ENCODE measurements at regions not wholly inside any gene's neighbourhood (a gene's known extent, or its start where the extent isn't known, plus 50 kb on each side); places are given as distances from the start of the nearest gene placed in this dataset.
"Not testable (repeated sequence)": the region's sequence is repeated elsewhere in the genome, so short reads cannot be mapped to it uniquely, and the experiment has no call there.

- no peak for DNase-seq (ENCODE audit: low read depth)
Observed at GRCh38 chr7:110307776-110308175, 783.2 kb upstream of the LRRN3 start.

GRCh38 chr7:110308791-110309190, 782.1 kb upstream of the LRRN3 start:
- DNase-seq (ENCODE audit: low read depth) = no peak

GRCh38 chr7:110309941-110310340, 781.0 kb upstream of the LRRN3 start:
- no peak for DNase-seq (ENCODE audit: low read depth)

DNA sequence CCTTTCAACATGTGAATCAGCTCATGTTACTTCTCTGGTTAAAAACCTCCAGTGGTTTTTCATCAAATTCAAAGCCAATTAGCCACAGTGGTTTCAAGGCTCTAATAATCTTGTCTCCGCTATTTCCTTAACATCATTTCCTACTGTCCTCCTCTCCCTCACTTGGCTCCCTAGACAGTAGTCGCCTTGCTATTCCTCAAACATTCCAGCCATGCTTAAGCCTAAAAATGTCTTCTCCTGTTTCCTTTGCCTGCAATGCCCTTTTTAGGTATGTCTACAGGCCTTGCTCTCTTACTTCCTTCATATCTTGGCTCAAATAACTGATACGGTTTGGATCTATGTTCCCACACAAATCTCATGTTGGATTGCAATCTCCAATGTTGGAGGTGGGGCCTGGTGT, 779.4 kb upstream of the LRRN3 start:
- DNase-seq (ENCODE audit: low read depth) = no peak

DNA sequence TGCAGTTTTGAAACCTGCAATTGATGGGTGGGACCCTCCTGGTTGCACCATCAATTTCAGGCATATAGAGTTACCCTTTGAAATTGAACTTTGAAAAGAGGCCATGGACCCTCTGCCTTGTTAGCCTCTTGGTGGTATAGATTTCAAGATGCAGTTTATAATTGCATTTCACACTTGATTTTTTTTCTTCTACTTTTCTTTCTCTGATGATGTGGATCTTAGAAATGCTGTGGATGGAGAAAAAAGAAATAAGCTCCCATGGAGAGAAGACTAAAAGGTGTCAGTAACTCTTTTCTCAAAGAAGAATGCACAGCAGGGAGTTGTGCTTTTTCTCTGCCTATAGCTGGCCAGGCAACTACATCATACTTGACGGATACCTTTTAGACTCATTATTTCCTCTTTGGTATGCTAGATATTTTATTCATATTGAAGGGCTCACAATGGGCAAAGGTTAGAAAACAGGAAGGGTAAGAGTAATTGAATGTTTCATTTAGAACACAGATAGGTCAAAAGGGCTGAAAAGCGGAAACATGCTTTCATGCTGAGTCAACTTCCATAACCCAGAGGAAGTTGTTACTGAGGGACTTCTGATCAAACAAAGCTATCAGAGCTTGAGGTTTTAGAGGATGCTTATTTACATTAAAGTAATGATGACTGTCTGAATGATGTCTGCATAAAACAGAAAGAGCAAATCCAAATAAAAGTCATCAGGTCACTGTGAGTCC, 773.2 kb upstream of the LRRN3 start:
- no peak for DNase-seq (ENCODE audit: low read depth)

DNA sequence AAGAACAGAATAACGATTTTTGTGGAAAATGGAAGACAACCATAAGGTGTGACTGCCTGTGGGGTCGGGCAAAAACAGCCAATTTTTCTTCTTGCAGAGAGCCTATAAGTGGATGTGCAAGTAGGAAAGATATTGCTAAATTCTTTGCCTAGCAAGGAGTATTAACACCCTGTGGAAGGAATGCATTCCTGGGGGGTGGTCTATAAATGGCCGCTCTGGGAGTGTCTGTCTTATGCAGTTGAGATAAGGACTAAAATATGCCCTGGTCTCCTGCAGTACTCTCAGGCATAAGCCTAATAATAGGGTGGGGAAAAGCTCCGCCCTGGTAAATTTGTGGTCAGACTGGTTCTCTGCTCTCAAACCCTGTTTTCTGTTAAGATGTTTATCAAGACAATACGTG, 770.6 kb upstream of the LRRN3 start:
- DNase-seq (ENCODE audit: low read depth) = not testable (repeated sequence)

- no peak for DNase-seq (ENCODE audit: low read depth)
Observed at GRCh38 chr7:110322796-110323195, 768.1 kb upstream of the LRRN3 start.

GRCh38 chr7:110326966-110327365, 764.0 kb upstream of the LRRN3 start:
- DNase-seq (ENCODE audit: low read depth) = no peak

DNA sequence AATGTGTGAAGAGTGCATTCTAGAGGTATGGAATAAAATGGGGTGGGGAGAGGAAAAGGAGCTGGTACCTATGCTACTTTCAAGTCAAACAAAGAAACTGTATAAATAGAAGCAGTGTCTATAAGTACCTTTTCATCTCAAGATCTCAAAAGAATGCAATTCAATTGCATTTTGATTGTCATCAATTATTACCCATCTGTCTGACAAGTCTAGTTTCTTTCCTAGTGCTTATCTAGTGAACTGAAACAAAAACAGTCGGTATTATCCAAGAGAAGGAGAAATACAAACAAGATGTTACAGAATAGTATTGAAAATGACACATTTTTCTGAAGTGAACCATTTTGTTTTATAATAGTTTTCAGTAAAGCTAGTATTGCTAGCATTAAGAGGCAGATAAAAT, 754.5 kb upstream of the LRRN3 start:
- DNase-seq (ENCODE audit: low read depth) = no peak

- DNase-seq (ENCODE audit: low read depth) = no peak
Observed at GRCh38 chr7:110337646-110338045, 753.3 kb upstream of the LRRN3 start.

DNA sequence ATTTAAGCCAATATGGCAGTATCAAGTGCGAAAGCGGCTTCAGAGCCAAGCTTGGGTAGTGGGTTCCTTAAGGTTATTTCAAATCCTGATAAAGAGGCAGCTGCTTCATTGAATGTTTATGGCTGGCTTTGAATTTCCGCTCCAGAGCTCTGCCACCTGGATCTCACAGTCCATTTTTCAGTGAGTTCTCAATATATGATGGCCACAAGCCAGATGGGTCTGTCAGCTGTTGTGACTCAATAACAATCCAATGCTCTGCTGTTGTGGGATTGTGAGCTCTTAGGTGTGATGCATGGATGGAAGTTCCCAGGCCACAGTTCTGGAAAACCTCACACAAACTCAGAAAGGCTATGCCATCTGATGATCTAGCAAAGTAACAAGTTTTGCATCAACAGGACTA, 743.8 kb upstream of the LRRN3 start:
- DNase-seq (ENCODE audit: low read depth) = no peak

DNA sequence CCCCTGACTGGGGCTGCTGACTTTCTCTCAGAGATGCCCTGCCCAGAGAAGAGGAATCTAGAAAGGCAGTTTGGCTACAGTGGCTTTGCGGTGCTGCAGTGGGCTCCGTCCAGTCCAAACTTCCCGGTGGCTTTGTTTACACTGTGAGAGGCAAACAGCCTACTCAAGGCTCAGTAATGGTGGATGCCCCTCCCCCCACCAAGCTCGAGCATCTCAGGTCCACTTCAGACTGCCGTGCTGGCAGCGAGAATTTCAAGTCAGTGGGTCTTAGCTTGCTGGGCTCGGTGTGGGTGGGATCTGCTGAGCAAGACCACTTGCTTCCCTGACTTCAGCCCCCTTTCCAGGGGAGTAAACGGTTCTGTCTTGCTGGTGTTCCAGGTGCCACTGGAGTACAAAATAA, 734.5 kb upstream of the LRRN3 start:
- DNase-seq (ENCODE audit: low read depth) = no peak

- no peak for DNase-seq (ENCODE audit: low read depth)
Observed at GRCh38 chr7:110358028-110358427, 732.9 kb upstream of the LRRN3 start.

GRCh38 chr7:110371709-110372108, 719.2 kb upstream of the LRRN3 start:
- no peak for DNase-seq (ENCODE audit: low read depth)

- DNase-seq (ENCODE audit: low read depth) = no peak
Observed at GRCh38 chr7:110372685-110373084, 718.2 kb upstream of the LRRN3 start.

DNA sequence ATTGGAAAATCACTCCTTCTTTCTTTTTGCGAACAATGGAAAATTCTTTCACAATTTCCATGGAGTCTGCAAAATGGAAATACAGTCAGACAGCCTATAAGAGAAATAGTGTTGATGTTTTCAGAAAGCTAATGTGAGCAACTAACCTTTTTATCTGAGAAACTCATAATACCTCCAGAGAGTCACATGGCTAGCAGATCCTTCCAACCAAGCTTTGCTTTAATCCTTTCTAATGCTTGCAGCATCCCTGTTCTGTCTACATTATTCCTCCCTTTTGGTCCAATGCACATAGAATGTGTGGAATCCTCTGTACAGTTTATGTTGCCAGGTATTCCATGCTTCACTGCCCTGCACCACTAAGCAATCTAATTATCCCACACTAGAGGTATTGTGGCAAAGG, 717.5 kb upstream of the LRRN3 start:
- no peak for DNase-seq (ENCODE audit: low read depth)

GRCh38 chr7:110373859-110374258, 717.1 kb upstream of the LRRN3 start:
- DNase-seq (ENCODE audit: low read depth) = no peak

DNA sequence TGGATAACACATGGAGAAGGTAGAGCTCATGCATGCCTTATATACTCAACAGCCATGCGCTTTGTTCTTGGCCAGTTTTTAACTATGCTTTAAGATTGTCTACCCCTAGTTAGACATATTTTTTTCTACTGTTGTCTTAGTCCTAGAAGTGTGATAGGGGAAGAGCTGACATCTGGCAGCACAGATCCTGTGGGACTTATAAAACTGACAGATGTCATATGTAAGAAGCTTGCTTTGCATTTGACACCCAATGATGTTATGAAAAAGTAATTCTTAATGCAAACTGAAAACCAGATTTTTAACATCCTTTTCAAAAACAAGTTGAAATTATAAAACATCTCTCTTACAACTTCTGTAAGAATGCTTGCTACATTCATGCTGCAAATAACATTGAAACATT, 715.9 kb upstream of the LRRN3 start:
- no peak for DNase-seq (ENCODE audit: low read depth)

GRCh38 chr7:110382736-110383135, 708.2 kb upstream of the LRRN3 start:
- DNase-seq (ENCODE audit: low read depth) = no peak

DNA sequence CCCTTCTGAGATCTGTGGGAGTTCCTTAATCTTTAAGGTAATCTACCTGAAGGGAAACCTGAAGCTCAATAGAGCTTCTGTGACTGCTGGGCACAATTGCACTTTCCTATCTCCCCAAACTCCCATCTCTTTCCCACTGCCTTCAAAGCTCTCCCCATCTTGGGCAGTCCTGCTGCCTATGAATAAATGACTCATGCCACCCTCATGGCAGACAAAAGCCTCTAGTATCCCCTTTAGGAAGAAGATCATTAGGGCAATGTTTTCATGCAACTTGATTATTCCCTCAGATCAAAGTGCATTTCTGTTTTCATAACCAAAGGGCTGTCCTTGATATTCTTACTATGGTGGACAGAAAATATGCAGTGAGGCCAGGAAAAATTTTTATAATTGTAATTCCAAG, 704.9 kb upstream of the LRRN3 start:
- DNase-seq (ENCODE audit: low read depth) = no peak

- no peak for DNase-seq (ENCODE audit: low read depth)
Observed at GRCh38 chr7:110386913-110387312, 704.0 kb upstream of the LRRN3 start.

DNA sequence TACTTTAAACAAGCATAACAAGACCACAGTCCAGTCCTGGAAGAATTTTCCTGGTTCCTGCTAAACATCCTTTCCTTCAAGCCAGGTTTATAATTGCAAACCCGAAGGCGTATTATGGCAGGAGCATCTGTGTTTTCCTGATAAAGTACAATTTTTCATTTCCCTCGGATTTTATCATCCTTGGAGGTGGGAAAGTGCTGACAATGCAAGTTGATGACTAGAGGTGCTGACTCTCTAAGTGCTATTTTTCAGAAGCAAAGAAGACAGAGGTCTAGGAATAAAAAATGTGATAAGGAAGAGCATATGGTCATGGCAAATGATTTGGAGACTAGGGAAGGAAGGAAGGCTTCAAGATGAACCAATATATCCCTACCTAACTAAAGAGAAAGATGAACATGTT, 703.2 kb upstream of the LRRN3 start:
- DNase-seq (ENCODE audit: low read depth) = no peak

DNA sequence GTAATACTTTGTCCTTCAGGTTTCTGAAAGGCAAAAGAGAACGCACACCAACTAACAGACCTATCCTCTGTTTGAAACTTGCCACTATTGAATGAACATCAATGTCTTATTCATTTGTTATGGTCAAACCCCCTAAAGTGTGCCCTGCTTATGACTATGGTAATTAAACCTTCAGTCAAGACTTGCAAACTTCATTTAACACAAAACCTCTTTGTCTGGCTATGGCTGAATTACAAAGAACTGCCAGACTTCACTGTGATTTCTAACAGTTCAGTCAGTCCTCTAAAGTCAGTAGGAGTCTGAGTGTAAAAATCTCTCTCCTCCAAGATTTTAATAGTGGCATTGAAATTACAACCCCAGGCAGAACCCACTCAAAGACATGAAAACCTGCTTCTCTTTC, 702.5 kb upstream of the LRRN3 start:
- no peak for DNase-seq (ENCODE audit: low read depth)

DNA sequence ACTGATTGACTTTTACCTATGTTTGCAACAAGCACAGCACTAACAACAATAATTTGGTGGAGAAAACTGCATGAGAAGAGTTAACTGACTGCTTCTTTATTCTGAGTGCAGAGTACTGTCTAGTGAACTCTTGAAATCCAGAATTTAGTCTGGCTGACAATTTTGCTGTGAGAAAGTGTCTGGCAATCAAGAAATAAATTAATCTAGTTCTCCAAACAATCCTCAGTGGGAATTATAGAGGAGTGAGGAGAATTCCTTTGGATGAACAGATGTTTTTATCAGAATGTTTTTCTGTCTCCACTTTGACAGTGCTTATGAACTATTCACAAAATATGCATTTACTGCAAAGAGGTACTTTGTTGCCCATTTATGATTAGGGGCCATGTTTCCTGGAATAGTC, 694.9 kb upstream of the LRRN3 start:
- DNase-seq (ENCODE audit: low read depth) = no peak

Data from fibroblast of the conjunctiva (primary cell).